Astrocyte of the cerebellum (primary cell): ENCODE measurements at regions not wholly inside any gene's neighbourhood (a gene's known extent, or its start where the extent isn't known, plus 50 kb on each side); places are given as distances from the start of the nearest gene placed in this dataset.

ENCODE experiments used
- DNase-seq: peaks from one replicate; pipeline ENCODE4 v3.0.0-alpha.2; 2011; ENCODE audit warnings: low read depth
- H3K4me3 ChIP-seq: 2 replicates; pipeline ENCODE4 v1.5.1; 2011; ENCODE audit warnings: mild to moderate bottlenecking, low read depth, low read length, moderate library complexity
- in situ Hi-C: cut with HindIII; loops from 2 replicates; pipeline ENCODE4 v1.10.0; 2017; ENCODE audit warnings: low sequenced_read_pairs
- TF ChIP-seq, protein P1 (sequence below): IDR thresholded peaks from 2 replicates; pipeline ENCODE4 v1.5.1; 2012; ENCODE audit warnings: low read length, low read depth, moderate library complexity, mild to moderate bottlenecking; ENCODE audit errors: missing control alignments

DNA sequence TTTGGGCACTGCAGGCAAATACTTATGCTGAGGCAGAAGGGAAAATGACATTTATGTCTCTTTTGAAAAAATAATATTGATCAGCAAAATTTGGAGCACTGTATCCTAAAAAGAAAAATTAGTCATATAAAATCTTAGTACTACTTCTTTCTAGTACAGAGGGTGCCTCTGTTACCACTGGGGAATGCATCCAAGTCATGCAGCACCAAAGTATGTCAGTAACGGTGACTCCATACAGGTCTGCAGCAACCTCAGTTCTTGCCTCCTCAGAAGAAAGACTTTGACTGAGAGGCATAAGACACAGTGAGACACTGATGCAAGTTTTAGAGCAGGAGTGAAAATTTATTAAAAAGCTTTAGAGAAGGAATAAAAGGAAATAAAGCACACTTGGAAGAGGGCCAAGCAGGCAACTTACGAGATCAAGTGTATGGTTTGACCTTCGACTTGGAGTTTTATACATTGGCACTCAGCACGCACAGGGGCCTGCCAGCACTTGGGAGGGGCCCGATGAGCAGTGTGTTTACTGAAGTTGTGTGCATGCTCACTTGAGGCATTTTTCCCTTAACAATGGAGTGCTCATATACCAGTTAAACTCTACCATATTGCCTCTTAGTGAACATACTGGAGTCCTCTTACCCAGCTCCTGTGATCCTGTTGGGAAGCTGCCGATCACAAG lies 1244.8 kb downstream of the EPHA7 start:
- TF ChIP-seq, protein P1, sequence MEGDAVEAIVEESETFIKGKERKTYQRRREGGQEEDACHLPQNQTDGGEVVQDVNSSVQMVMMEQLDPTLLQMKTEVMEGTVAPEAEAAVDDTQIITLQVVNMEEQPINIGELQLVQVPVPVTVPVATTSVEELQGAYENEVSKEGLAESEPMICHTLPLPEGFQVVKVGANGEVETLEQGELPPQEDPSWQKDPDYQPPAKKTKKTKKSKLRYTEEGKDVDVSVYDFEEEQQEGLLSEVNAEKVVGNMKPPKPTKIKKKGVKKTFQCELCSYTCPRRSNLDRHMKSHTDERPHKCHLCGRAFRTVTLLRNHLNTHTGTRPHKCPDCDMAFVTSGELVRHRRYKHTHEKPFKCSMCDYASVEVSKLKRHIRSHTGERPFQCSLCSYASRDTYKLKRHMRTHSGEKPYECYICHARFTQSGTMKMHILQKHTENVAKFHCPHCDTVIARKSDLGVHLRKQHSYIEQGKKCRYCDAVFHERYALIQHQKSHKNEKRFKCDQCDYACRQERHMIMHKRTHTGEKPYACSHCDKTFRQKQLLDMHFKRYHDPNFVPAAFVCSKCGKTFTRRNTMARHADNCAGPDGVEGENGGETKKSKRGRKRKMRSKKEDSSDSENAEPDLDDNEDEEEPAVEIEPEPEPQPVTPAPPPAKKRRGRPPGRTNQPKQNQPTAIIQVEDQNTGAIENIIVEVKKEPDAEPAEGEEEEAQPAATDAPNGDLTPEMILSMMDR: no peak

DNA sequence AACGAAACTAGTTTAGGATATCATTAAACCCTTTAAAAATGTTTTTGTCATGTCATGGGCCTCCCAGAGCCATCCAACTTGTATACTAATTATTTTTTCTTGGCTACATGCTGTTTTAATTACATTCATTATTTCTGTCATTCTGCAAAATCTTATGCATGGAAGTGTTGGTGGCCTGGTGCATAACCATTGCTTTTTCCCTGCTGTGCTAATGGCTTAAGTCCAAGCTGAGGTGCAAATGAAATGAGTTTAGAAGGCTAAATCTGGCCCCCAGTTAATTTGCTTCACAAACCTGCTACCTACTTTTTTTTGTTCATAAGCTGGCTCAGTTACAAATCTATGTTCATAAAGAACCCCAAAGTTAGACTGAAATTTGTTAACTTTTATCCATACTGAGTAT lies 1249.9 kb downstream of the EPHA7 start:
- DNase-seq: no peak
- TF ChIP-seq, protein P1: no peak
- in situ Hi-C loops: no loop called here
- no peak overlapping the region for H3K4me3 ChIP-seq

More for the DNA sequence above, 1244.8 kb downstream of the EPHA7 start:
- DNase-seq: no peak
- in situ Hi-C loops: no loop called here
- H3K4me3 ChIP-seq: no peak overlapping the region

DNA sequence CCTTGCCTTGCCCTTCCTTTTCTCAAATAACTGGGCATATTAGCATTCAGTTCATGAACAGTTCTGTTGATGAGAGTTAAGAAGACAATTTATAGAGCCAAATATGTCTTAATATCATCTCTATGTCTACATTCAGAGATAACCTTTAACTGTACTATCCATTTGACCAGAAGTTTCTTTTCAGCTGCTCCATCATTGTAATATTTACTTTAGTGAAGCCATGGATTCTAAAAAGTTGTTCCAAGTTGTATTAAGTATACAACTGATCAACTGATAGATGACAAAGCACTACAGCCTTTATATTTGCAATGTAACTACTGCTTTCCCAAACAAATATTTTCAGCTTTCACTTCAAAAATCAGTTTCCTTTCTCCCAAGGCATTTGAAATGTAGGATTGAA lies 1252.7 kb downstream of the EPHA7 start:
- TF ChIP-seq, protein P1: no peak
- no peak for DNase-seq
- in situ Hi-C loops: no loop called here
- H3K4me3 ChIP-seq: no peak overlapping the region

DNA sequence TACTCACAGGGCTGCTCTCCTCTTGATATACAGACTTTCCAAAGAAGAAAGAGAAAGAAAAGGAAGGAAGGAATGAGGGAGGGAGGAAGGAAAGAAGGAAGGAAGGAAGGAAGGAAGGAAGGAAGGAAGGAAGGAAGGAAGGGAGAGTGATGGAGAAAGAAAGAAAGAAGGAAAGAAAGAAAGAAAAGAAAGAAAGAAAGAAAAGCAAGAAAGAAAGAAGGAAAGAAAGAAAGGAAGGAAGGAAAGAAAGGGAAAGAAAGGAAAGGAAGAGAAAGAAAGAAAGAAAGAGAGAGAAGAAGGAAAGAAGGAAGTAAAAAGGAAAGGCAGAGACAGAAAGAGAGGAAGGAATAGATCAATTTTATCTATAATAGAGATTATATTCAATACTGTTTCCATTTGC lies 1257.4 kb downstream of the EPHA7 start:
- in situ Hi-C loops: no loop called here
- DNase-seq: no peak
- H3K4me3 ChIP-seq: no peak overlapping the region
- TF ChIP-seq, protein P1: no peak

DNA sequence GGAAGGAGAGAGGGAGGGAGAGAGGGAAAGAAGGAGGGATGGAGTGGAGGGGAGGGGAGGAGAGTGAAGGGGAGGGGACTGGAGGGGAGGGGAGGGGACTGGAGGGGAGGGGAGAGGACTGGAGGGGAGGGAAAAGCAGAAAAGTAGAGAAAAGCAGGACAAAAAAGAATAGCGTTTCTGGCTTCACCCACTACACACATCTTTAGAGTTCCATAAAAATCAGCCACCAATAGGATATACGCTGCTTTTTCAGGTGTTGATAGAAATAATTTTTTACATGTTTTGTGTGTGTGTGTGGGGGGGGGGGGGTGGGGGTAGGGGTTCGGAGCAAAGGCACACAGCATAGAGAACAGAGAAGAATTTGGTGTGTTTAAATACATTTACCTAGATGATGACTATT lies 1259.1 kb downstream of the EPHA7 start:
- TF ChIP-seq, protein P1: no peak
- DNase-seq: no peak
- in situ Hi-C loops: no loop called here
- H3K4me3 ChIP-seq: no peak overlapping the region

DNA sequence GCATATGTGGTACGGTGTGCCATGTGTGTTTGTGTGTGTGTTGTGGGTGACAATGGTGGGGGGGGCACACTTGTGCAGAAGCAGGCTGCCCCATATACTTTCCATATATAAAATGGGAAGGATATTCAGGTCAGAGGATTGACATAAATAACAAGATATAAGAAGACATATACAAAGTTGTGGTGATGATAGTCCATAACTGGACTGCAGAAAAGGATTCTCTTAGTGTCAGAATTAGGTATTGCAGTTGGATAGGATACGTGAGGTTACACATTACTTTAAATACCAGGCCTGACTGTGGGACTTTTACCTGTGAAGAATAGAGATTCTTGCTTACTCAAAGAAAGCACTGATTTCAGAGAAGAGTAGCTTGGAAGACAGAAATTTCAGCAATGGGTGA lies 1260.3 kb downstream of the EPHA7 start:
- in situ Hi-C loops: no loop called here
- DNase-seq: no peak
- TF ChIP-seq, protein P1: no peak

More for the DNA sequence above, 1260.3 kb downstream of the EPHA7 start:
- H3K4me3 ChIP-seq: no peak overlapping the region
